DOHH2 (cell line): ENCODE measurements at regions not wholly inside any gene's neighbourhood (a gene's known extent, or its start where the extent isn't known, plus 50 kb on each side); places are given as distances from the start of the nearest gene placed in this dataset.

Source experiments
- H3F3A ChIP-seq: fragments of 200-600 bp; sonication (generic), shearing (Covaris generic); 2 replicates; pipeline ENCODE4 v1.6.0; 2016; ENCODE audit warnings: antibody characterized with exemption, mild to moderate bottlenecking; ENCODE audit not compliant: control insufficient read depth, insufficient read depth
- H3K27ac ChIP-seq: fragments of 200-600 bp; sonication (generic); 2 replicates; pipeline ENCODE4 v1.5.1; 2014; ENCODE audit warnings: low read depth, mild to moderate bottlenecking, low read length, moderate library complexity
- H3K27me3 ChIP-seq: fragments of 200-600 bp; sonication (generic); 2 replicates; pipeline ENCODE4 v1.6.1; 2014; ENCODE audit warnings: mild to moderate bottlenecking, low read length, mixed read lengths; ENCODE audit not compliant: control insufficient read depth
- H3K36me3 ChIP-seq: fragments of 200-600 bp; sonication (generic); 2 replicates; pipeline ENCODE4 v1.6.1; 2014; ENCODE audit warnings: mild to moderate bottlenecking, low read length, moderate library complexity, mixed read lengths; ENCODE audit not compliant: control insufficient read depth
- H3K4me1 ChIP-seq: fragments of 200-600 bp; sonication (generic); 2 replicates; pipeline ENCODE4 v1.6.1; 2014; ENCODE audit warnings: mild to moderate bottlenecking, low read length, mixed read lengths; ENCODE audit not compliant: control insufficient read depth
- H3K4me2 ChIP-seq: fragments of 200-600 bp; sonication (generic); 2 replicates; pipeline ENCODE4 v1.6.0; 2014; ENCODE audit warnings: mild to moderate bottlenecking, low read length, moderate library complexity
- H3K4me3 ChIP-seq: fragments of 200-600 bp; sonication (generic); 2 replicates; pipeline ENCODE4 v1.5.1; 2014; ENCODE audit warnings: mild to moderate bottlenecking, low read length, mixed read lengths
- H3K79me2 ChIP-seq: fragments of 200-600 bp; sonication (generic); 2 replicates; pipeline ENCODE4 v1.6.1; 2014; ENCODE audit warnings: mild to moderate bottlenecking, low read length, mixed read lengths; ENCODE audit not compliant: control insufficient read depth
- H3K9me2 ChIP-seq: fragments of 200-600 bp; sonication (generic); replicated peaks from 2 replicates; pipeline ENCODE4 v1.6.1; 2014; ENCODE audit warnings: mild to moderate bottlenecking, low read length, mixed read lengths; ENCODE audit not compliant: control insufficient read depth
- H3K9me3 ChIP-seq: fragments of 200-600 bp; sonication (generic); 2 replicates; pipeline ENCODE4 v1.6.1; 2014; ENCODE audit warnings: antibody characterized with exemption, low read length, mixed read lengths; ENCODE audit not compliant: control insufficient read depth, insufficient read depth
- H4K20me1 ChIP-seq: fragments of 200-600 bp; sonication (generic); 2 replicates; pipeline ENCODE4 v1.6.0; 2014; ENCODE audit warnings: low read depth, mild to moderate bottlenecking, antibody characterized with exemption, low read length, moderate library complexity; ENCODE audit not compliant: control insufficient read depth, insufficient read depth
- CTCF ChIP-seq: fragments of 200-600 bp; sonication (generic); IDR thresholded peaks from one replicate; pipeline ENCODE4 v1.5.1; 2014; ENCODE audit warnings: antibody characterized with exemption, mild to moderate bottlenecking, low read depth, low read length; ENCODE audit not compliant: poor library complexity, severe bottlenecking
- EZH2phosphoT487 ChIP-seq: fragments of 200-600 bp; sonication (generic); IDR thresholded peaks from 2 replicates; pipeline ENCODE4 v1.6.1; 2017; ENCODE audit warnings: borderline replicate concordance, mild to moderate bottlenecking, antibody characterized with exemption, low read length, moderate library complexity, mixed read lengths

GRCh38 chr15:62834686-62835329 lies 207.7 kb upstream of the TPM1 start:
- TF ChIP-seq CTCF: no peak
- no peak for TF ChIP-seq EZH2phosphoT487
- H3K27me3 ChIP-seq: no peaks in the 10 kb centered on the region
- no peak overlapping the region for H3K4me2 ChIP-seq

DNA sequence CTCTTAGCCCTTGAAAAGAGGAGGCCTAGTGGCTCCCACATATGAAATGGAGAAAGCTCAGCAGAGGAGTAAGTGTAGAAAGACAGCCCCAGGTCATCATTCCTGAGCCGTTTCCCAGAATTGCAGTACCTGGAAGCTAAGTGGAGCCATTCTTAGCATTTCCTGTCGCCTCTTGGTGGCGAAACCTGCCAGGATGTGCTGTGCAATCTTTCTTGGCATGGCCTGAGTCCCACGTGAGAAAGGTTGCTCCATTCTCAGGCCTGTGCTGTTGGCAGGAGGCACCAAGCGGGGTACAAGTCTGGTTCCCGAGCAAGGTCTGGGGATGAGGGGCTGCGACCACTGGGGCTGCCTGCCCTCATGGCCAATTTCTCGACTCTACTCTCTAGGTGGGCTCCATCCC lies 207.2 kb upstream of the TPM1 start:
- H3F3A ChIP-seq: no peaks in the 10 kb centered on the region
- no peak overlapping the region for H3K27ac ChIP-seq
- H3K4me3 ChIP-seq: no peak overlapping the region
- no peaks in the 10 kb centered on the region for H3K9me3 ChIP-seq
- H3K4me2 ChIP-seq: no peak overlapping the region
- no peaks in the 10 kb centered on the region for H3K79me2 ChIP-seq
- H3K27me3 ChIP-seq: no peaks in the 10 kb centered on the region
- no peak for TF ChIP-seq EZH2phosphoT487
- no peak for TF ChIP-seq CTCF
- no peaks in the 10 kb centered on the region for H3K9me2 ChIP-seq
- H4K20me1 ChIP-seq: no peaks in the 10 kb centered on the region
- no peaks in the 10 kb centered on the region for H3K36me3 ChIP-seq
- no peaks in the 10 kb centered on the region for H3K4me1 ChIP-seq

More at GRCh38 chr15:62834686-62835329, 207.7 kb upstream of the TPM1 start:
- Histone ChIP-seq H3K36me3 (no peaks in the 10 kb centered on the region), H3K4me1 (no peaks in the 10 kb centered on the region), H3K9me2 (no peaks in the 10 kb centered on the region), H3F3A (no peaks in the 10 kb centered on the region), H3K4me3 (no peak overlapping the region), H3K79me2 (no peaks in the 10 kb centered on the region), H4K20me1 (no peaks in the 10 kb centered on the region), H3K9me3 (no peaks in the 10 kb centered on the region), H3K27ac (no peak overlapping the region)

- TF ChIP-seq EZH2phosphoT487 (no peak), CTCF (no peak)
- Histone ChIP-seq H3K4me3 (no peak overlapping the region), H4K20me1 (no peaks in the 10 kb centered on the region), H3K27ac (no peak overlapping the region), H3K9me3 (no peaks in the 10 kb centered on the region), H3K4me2 (no peak overlapping the region), H3K79me2 (no peaks in the 10 kb centered on the region), H3K4me1 (no peaks in the 10 kb centered on the region), H3F3A (no peaks in the 10 kb centered on the region), H3K36me3 (no peaks in the 10 kb centered on the region), H3K9me2 (no peaks in the 10 kb centered on the region), H3K27me3 (no peaks in the 10 kb centered on the region)
These were observed 206.8 kb upstream of the TPM1 start for GRCh38 chr15:62835762-62836161.
